Epithelial cell of proximal tubule (primary cell): ENCODE measurements at regions not wholly inside any gene's neighbourhood (a gene's known extent, or its start where the extent isn't known, plus 50 kb on each side); places are given as distances from the start of the nearest gene placed in this dataset.
"Not testable (repeated sequence)": the region's sequence is repeated elsewhere in the genome, so short reads cannot be mapped to it uniquely, and the experiment has no call there.

ENCODE experiments used
- DNase-seq: peaks from one replicate; pipeline ENCODE4 v3.0.0-alpha.2; 2011; ENCODE audit warnings: low read depth
- H3K4me3 ChIP-seq: 2 replicates; pipeline ENCODE4 v1.5.1; 2011; ENCODE audit warnings: low read depth, mild to moderate bottlenecking, low read length
- CTCF ChIP-seq: conservative IDR thresholded peaks from 2 replicates; pipeline ENCODE4 v1.5.1; 2012; ENCODE audit warnings: low read depth, mild to moderate bottlenecking, low read length

DNA sequence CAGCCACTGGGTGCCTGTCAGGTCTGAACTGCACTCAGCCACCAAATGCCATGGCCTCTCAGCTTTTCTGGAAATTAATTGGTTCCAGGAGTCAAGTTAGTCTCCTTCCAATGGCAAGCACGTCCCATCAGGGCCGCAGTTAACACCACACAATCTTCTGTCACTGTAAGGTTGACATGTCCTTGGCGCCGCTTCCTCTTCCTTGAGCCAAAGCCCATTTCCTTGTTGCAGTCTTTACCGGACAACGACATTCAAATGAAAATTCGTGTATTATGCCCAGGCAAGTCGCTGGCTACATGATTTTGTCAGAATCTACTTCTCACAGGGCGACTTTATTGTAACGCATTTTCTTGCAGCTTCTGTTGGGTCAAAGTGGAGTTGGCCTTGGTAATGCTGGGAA lies 430.6 kb upstream of the KAZN start:
- H3K4me3 ChIP-seq: no peak overlapping the region
- TF ChIP-seq CTCF: no peak
- no peak for DNase-seq

DNA sequence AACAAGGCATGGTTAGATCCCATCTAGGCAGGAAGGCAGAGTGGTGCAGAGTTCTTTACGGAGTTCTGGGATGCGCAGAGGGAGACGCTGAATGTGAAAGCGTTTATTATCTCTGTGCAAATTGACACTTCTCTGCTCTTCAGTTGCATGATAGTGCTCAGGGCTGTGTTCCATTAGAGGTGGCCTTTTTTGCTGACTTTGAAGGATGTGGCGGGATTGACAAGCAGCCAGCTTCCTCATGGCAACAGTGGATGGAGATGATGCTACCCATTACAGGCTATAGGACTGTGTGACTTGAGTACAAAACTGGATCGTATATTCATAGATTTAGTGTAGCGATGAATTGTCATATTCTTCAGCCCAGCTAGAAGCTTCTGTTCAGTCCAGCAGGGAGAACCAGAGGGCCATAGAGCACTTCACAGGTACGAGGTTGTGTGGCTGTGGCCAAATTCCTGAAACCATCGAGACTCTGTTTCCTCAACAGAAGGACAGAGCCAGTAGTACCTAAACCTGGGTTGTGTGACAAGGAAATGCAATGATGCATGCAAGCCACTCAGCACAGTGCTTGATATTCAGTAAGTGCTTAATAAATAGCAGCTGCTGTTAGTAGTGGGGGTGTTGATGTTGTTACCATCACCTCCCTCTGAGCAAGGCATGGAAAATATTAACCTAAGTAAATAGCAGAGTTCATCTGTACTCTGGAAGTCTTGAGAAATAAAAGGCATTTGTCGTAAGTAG lies 430.0 kb upstream of the KAZN start:
- peak; percentile 10 for DNase-seq
- TF ChIP-seq CTCF: peak; percentile 16

GRCh38 chr1:14173598-14173997 lies 424.9 kb upstream of the KAZN start:
- no peak for TF ChIP-seq CTCF
- H3K4me3 ChIP-seq: no peak overlapping the region
- DNase-seq: no peak

More for the DNA sequence above, 430.0 kb upstream of the KAZN start:
- H3K4me3 ChIP-seq: no peak overlapping the region

- not testable (repeated sequence) for DNase-seq, H3K4me3 ChIP-seq
Measured at GRCh38 chr1:14177866-14178265, 420.6 kb upstream of the KAZN start.

DNA sequence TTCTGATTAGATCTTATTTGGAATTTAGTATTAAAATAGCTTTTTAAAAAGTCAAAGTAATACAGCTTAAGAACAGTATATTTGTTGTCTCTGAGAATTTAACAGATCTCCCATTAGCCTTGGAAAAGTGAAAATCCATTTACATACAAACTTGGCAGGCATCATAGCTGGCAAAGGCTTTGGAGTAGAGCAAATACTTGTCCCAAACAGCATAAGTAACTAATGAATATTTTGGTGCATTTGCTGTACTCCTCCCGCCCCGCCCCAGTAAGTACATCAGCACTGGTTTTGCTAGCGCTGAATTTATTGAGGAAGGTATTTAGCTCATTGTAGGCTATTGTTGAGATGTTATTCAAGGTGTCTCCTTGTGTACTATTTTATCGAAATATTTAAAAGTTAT lies 417.7 kb upstream of the KAZN start:
- TF ChIP-seq CTCF: no peak
- no peak overlapping the region for H3K4me3 ChIP-seq
- no peak for DNase-seq

- no peak overlapping the region for H3K4me3 ChIP-seq
- no peak for TF ChIP-seq CTCF
- DNase-seq: no peak
Measured at GRCh38 chr1:14181191-14181795, 417.2 kb upstream of the KAZN start.

- H3K4me3 ChIP-seq: no peak overlapping the region
- TF ChIP-seq CTCF: no peak
- DNase-seq: no peak
Measured at GRCh38 chr1:14182856-14183255, 415.6 kb upstream of the KAZN start.
